ENCODE measurements at regions not wholly inside any gene's neighbourhood (a gene's known extent, or its start where the extent isn't known, plus 50 kb on each side); places are given as distances from the start of the nearest gene placed in this dataset.

DNA sequence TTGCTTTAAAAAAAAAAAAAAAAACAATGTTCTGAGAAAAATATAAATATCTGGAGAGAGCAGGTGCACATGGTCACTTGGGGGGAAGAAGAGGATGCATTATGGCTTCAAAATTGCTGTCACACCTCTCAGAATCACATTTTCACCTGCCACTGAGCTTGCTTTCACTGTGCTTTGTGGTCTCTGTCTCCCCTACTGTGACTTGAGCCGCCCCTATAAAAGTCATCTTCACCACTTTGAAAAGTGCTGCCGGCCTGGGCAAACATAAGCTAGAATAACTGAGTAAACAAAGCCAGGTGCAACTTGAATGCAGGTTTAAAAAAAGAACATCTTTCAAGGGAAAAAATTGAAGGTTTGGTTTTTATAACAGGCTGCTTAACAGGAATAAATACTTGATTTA lies 368.1 kb upstream of the GRIA1 start:
- no peaks in the 10 kb centered on the region for H3K36me3 ChIP-seq (ENCODE audit: insufficient read depth, low read length)
- ChIA-PET CTCF (ENCODE audit: partially characterized antibody) (no interaction called here), POLR2A (ENCODE audit: partially characterized antibody) (no interaction called here)
- intact Hi-C loops (cut with micrococcal nuclease), result no loop called here
- no peak overlapping the region for H3K4me3 ChIP-seq (ENCODE audit: low read length in 2 of 2)
- no peaks in the 10 kb centered on the region for H3K9me3 ChIP-seq (ENCODE audit: control insufficient read depth in 1 of 2, low read length in 2 of 2)
- DNase-seq, result no peak
- Mint-ChIP-seq H3K4me3 (no peak overlapping the region), H3K4me1 (no peaks in the 10 kb centered on the region), H3K9me3 (peaks cover 0 to 11% (median 4%) of the 10 kb centered on the region in 8 donors), H3K27me3 (no peaks in the 10 kb centered on the region), H3K36me3 (no peaks in the 10 kb centered on the region), H3K27ac (no peak overlapping the region)
- no peaks in the 10 kb centered on the region for H3K4me1 ChIP-seq (ENCODE audit: insufficient read depth, low read length)
- no peaks in the 10 kb centered on the region for H3K27me3 ChIP-seq (ENCODE audit: insufficient read depth, low read length)
- no peak overlapping the region for H3K27ac ChIP-seq (ENCODE audit: low read depth, low read length)

DNA sequence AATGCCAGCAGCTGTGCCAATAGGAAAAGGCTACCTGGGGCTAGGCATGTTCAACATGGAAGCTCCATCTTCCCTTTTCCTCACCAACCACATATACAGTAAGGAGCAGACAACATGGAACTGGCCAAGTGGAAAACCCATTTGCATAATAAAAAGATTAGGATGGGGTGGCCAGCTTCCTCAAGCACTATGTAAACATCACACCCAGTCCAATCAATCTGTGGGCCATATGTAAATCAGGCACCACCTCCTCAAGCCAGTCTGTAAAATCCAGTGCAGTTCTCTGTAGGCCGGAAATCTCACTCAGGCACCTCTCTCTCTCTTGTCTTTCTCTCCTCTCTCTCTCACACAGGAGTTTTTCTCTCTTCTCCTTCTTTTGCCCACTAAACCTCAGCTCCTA lies 360.2 kb upstream of the GRIA1 start:
- H3K4me1 Mint-ChIP-seq, result no peaks in the 10 kb centered on the region
- no peak overlapping the region for H3K27ac ChIP-seq (ENCODE audit: low read depth, low read length)
- CTCF ChIA-PET (ENCODE audit: partially characterized antibody), result no interaction called here
- H3K27me3 Mint-ChIP-seq, result no peaks in the 10 kb centered on the region
- no peak for DNase-seq
- no peaks in the 10 kb centered on the region for H3K4me1 ChIP-seq (ENCODE audit: insufficient read depth, low read length)
- POLR2A ChIA-PET (ENCODE audit: partially characterized antibody), result no interaction called here
- no peaks in the 10 kb centered on the region for H3K36me3 ChIP-seq (ENCODE audit: insufficient read depth, low read length)
- H3K27ac Mint-ChIP-seq, result no peak overlapping the region
- H3K27me3 ChIP-seq (ENCODE audit: insufficient read depth, low read length), result no peaks in the 10 kb centered on the region
- H3K9me3 Mint-ChIP-seq, result peaks cover 0 to 9% (median 3%) of the 10 kb centered on the region in 8 donors
- H3K9me3 ChIP-seq (ENCODE audit: control insufficient read depth in 1 of 2, low read length in 2 of 2), result no peaks in the 10 kb centered on the region
- no peak overlapping the region for H3K4me3 ChIP-seq (ENCODE audit: low read length in 2 of 2)
- H3K36me3 Mint-ChIP-seq, result no peaks in the 10 kb centered on the region
- no peak overlapping the region for H3K4me3 Mint-ChIP-seq
- intact Hi-C loops (cut with micrococcal nuclease), result no loop called here

DNA sequence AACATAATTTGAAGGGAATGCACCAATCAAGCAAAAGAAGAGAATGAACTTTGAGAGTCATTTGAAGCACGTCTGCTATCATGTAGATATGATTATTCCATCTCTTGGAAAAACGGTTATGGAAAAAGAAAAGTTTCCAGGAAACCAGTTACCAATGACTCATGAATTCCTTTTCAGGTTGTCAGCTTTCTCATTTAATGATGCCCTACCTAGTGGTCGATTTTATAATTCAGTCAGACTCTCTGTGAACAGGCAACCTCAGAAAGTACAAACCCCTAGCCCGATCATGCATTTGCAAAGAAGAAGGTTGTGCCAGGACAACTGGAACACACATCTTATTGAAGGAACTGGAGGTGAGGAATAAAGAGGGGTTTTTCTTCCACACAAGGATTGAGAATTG lies 355.1 kb upstream of the GRIA1 start:
- H3K9me3 ChIP-seq (ENCODE audit: control insufficient read depth in 1 of 2, low read length in 2 of 2), result no peaks in the 10 kb centered on the region
- H3K4me3 ChIP-seq (ENCODE audit: low read length in 2 of 2), result no peak overlapping the region
- H3K27ac ChIP-seq (ENCODE audit: low read depth, low read length), result no peak overlapping the region
- no peaks in the 10 kb centered on the region for H3K36me3 ChIP-seq (ENCODE audit: insufficient read depth, low read length)
- Mint-ChIP-seq H3K27ac (no peak overlapping the region), H3K4me3 (no peak overlapping the region), H3K36me3 (no peaks in the 10 kb centered on the region), H3K27me3 (no peaks in the 10 kb centered on the region), H3K4me1 (no peaks in the 10 kb centered on the region), H3K9me3 (peaks cover 0 to 9% (median 4%) of the 10 kb centered on the region in 8 donors)
- intact Hi-C loops (cut with micrococcal nuclease), result no loop called here
- ChIA-PET CTCF (ENCODE audit: partially characterized antibody) (no interaction called here), POLR2A (ENCODE audit: partially characterized antibody) (no interaction called here)
- no peak for DNase-seq
- H3K27me3 ChIP-seq (ENCODE audit: insufficient read depth, low read length), result no peaks in the 10 kb centered on the region
- no peaks in the 10 kb centered on the region for H3K4me1 ChIP-seq (ENCODE audit: insufficient read depth, low read length)

GRCh38 chr5:153136910-153137614 lies 353.4 kb upstream of the GRIA1 start:
- H3K4me3 Mint-ChIP-seq, result no peak overlapping the region
- Histone ChIP-seq H3K4me3 (ENCODE audit: low read length in 2 of 2) (no peak overlapping the region), H3K4me1 (ENCODE audit: insufficient read depth, low read length) (no peaks in the 10 kb centered on the region), H3K27me3 (ENCODE audit: insufficient read depth, low read length) (no peaks in the 10 kb centered on the region), H3K36me3 (ENCODE audit: insufficient read depth, low read length) (no peaks in the 10 kb centered on the region), H3K9me3 (ENCODE audit: control insufficient read depth in 1 of 2, low read length in 2 of 2) (no peaks in the 10 kb centered on the region), H3K27ac (ENCODE audit: low read depth, low read length) (no peak overlapping the region)
- H3K9me3 Mint-ChIP-seq, result peaks cover 0 to 6% (median 4%) of the 10 kb centered on the region in 8 donors
- intact Hi-C loops (cut with micrococcal nuclease), result no loop called here
- no peak for DNase-seq
- H3K36me3 Mint-ChIP-seq, result no peaks in the 10 kb centered on the region
- no peak overlapping the region for H3K27ac Mint-ChIP-seq
- ChIA-PET CTCF (ENCODE audit: partially characterized antibody) (no interaction called here), POLR2A (ENCODE audit: partially characterized antibody) (no interaction called here)
- H3K4me1 Mint-ChIP-seq, result no peaks in the 10 kb centered on the region
- no peaks in the 10 kb centered on the region for H3K27me3 Mint-ChIP-seq

- ChIA-PET POLR2A (ENCODE audit: partially characterized antibody) (no interaction called here), CTCF (ENCODE audit: partially characterized antibody) (no interaction called here)
- H3K4me1 Mint-ChIP-seq, result no peaks in the 10 kb centered on the region
- no peaks in the 10 kb centered on the region for H3K4me1 ChIP-seq (ENCODE audit: insufficient read depth, low read length)
- peaks cover 0 to 8% of the 10 kb centered on the region in 2 donors for H3K9me3 ChIP-seq (ENCODE audit: control insufficient read depth in 1 of 2, low read length in 2 of 2)
- no peaks in the 10 kb centered on the region for H3K27me3 ChIP-seq (ENCODE audit: insufficient read depth, low read length)
- no peak overlapping the region for H3K4me3 Mint-ChIP-seq
- no peaks in the 10 kb centered on the region for H3K27me3 Mint-ChIP-seq
- no peak overlapping the region for H3K27ac Mint-ChIP-seq
- no peak for DNase-seq
- peaks cover 2 to 38% (median 22%) of the 10 kb centered on the region in 8 donors for H3K9me3 Mint-ChIP-seq
- intact Hi-C loops (cut with micrococcal nuclease), result no loop called here
- no peaks in the 10 kb centered on the region for H3K36me3 Mint-ChIP-seq
- no peak overlapping the region for H3K27ac ChIP-seq (ENCODE audit: low read depth, low read length)
- H3K4me3 ChIP-seq (ENCODE audit: low read length in 2 of 2), result no peak overlapping the region
- no peaks in the 10 kb centered on the region for H3K36me3 ChIP-seq (ENCODE audit: insufficient read depth, low read length)
Observed at GRCh38 chr5:153147891-153148623, 342.4 kb upstream of the GRIA1 start.

- no peaks in the 10 kb centered on the region for H3K4me1 ChIP-seq (ENCODE audit: insufficient read depth, low read length)
- Mint-ChIP-seq H3K27me3 (no peaks in the 10 kb centered on the region), H3K4me1 (no peaks in the 10 kb centered on the region), H3K4me3 (no peak overlapping the region), H3K9me3 (peaks cover 2 to 36% (median 20%) of the 10 kb centered on the region in 8 donors), H3K36me3 (no peaks in the 10 kb centered on the region), H3K27ac (no peak overlapping the region)
- H3K4me3 ChIP-seq (ENCODE audit: low read length in 2 of 2), result no peak overlapping the region
- H3K27ac ChIP-seq (ENCODE audit: low read depth, low read length), result no peak overlapping the region
- H3K9me3 ChIP-seq (ENCODE audit: control insufficient read depth in 1 of 2, low read length in 2 of 2), result peaks cover 0 to 3% of the 10 kb centered on the region in 2 donors
- ChIA-PET POLR2A (ENCODE audit: partially characterized antibody) (no interaction called here), CTCF (ENCODE audit: partially characterized antibody) (no interaction called here)
- H3K36me3 ChIP-seq (ENCODE audit: insufficient read depth, low read length), result no peaks in the 10 kb centered on the region
- intact Hi-C loops (cut with micrococcal nuclease), result no loop called here
- no peaks in the 10 kb centered on the region for H3K27me3 ChIP-seq (ENCODE audit: insufficient read depth, low read length)
- no peak for DNase-seq
Observed at GRCh38 chr5:153148624-153148976, 341.9 kb upstream of the GRIA1 start.

GRCh38 chr5:153151558-153151957 lies 338.9 kb upstream of the GRIA1 start:
- DNase-seq, result no peak
- ChIA-PET CTCF (ENCODE audit: partially characterized antibody) (no interaction called here), POLR2A (ENCODE audit: partially characterized antibody) (no interaction called here)
- Mint-ChIP-seq H3K9me3 (peaks cover 0 to 26% (median 10%) of the 10 kb centered on the region in 8 donors), H3K27ac (no peak overlapping the region), H3K4me3 (no peak overlapping the region), H3K36me3 (no peaks in the 10 kb centered on the region), H3K4me1 (no peaks in the 10 kb centered on the region), H3K27me3 (no peaks in the 10 kb centered on the region)
- Histone ChIP-seq H3K27ac (ENCODE audit: low read depth, low read length) (no peak overlapping the region), H3K9me3 (ENCODE audit: control insufficient read depth in 1 of 2, low read length in 2 of 2) (no peaks in the 10 kb centered on the region), H3K36me3 (ENCODE audit: insufficient read depth, low read length) (no peaks in the 10 kb centered on the region), H3K4me1 (ENCODE audit: insufficient read depth, low read length) (no peaks in the 10 kb centered on the region), H3K27me3 (ENCODE audit: insufficient read depth, low read length) (no peaks in the 10 kb centered on the region), H3K4me3 (ENCODE audit: low read length in 2 of 2) (no peak overlapping the region)
- intact Hi-C loops (cut with micrococcal nuclease), result no loop called here
